ENCODE measurements at regions not wholly inside any gene's neighbourhood (a gene's known extent, or its start where the extent isn't known, plus 50 kb on each side); places are given as distances from the start of the nearest gene placed in this dataset.

DNA sequence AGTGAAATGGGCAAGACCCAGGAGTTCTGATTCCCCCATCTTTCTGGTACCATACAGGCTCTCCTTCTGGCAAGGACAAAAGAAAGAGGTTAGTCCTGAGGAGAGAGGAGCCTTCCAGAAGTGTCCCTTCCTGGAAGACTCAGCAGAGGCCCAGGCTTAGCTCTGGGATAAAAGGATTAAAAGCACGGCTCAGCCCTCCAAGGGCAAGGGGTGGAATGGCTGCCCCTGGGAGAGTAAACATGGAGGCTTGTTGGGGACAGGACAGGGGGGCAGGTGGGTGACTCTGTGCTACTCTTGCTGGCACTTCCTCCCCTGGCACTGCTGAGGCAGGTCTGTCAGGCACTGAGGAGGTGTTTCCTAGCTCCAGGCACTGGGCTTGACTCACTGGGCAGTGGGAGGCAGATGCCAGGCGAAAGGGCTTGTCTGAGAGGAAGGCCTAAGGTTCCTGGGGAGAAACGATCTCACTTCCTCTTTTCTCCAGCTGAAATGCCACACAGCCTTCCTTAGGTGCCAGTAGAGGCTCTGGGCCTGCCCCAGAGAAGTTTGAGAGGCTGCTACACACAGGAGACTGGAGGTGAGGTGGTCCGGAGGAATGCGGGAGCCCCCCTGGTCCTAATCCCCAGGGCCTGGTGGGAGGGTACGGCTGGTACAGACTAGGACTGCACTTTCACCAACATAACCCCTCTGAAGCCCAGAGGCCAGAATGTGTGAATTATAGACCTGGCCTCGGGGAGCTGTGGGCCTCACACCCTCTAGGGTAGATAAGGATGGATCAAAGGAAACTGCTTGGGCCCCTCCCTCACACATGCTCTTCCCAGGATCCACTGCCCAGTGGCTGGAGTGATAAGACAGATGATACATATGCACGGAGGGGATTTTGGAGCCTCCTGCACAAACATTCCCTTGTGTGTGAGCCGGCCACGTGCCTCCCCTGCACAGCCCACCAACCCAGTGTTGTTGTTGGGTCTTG, 63.2 kb upstream of the PODXL start:
- no peaks in the 10 kb centered on the region for H3K36me3 ChIP-seq (ENCODE audit: control insufficient read depth, insufficient read depth, low read length)
- no peak overlapping the region for H3K4me3 ChIP-seq (ENCODE audit: low read length)
- no peak overlapping the region for H3K9ac ChIP-seq (ENCODE audit: low read length)
- H3K27ac ChIP-seq (ENCODE audit: low read depth, low read length), result no peak overlapping the region
- H3K4me1 ChIP-seq (ENCODE audit: control insufficient read depth, insufficient read depth, low read length), result no peaks in the 10 kb centered on the region
- no peaks in the 10 kb centered on the region for H3K27me3 ChIP-seq (ENCODE audit: control insufficient read depth, insufficient read depth, low read length)

- Histone ChIP-seq H3K36me3 (ENCODE audit: control insufficient read depth, insufficient read depth, low read length) (no peaks in the 10 kb centered on the region), H3K4me3 (ENCODE audit: low read length) (no peak overlapping the region), H3K27me3 (ENCODE audit: control insufficient read depth, insufficient read depth, low read length) (no peaks in the 10 kb centered on the region), H3K27ac (ENCODE audit: low read depth, low read length) (no peak overlapping the region), H3K9ac (ENCODE audit: low read length) (no peak overlapping the region), H3K4me1 (ENCODE audit: control insufficient read depth, insufficient read depth, low read length) (no peaks in the 10 kb centered on the region)
Observed at GRCh38 chr7:131618391-131618790, 62.0 kb upstream of the PODXL start.

DNA sequence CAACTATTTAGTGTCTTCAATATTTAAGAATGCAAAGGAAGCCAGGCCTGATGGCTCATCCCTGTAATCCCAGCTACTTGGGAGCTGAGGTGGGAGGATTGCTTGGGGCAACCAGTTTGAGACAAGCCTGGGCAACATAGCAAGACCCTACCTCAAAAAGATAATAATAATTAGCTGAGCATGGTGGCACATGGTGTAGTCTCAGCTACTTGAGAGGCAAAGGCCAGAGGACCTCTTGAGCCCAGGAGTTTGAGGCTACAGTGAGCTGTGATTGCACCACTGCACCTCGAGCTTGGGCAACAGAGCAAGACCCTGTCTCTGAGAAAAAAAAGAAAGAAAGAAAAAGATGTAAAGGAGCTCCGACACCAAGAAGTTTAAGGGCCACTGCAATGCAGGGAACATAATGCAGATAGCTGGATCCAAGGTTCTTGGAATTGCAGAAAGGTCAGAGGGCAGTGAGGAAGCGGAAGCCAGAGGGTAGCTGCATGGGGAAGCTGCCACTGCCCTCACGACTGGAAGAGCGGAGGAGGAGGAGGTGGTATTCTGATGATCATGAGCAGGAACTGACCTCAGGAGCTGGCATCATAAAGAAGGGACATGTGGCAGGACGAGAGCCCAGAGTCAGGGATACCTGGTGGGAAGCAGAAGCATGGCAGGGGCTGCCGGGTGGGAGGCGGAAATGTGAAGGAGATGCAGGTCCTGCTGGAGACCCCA, 60.2 kb upstream of the PODXL start:
- Histone ChIP-seq H3K4me1 (ENCODE audit: control insufficient read depth, insufficient read depth, low read length) (no peaks in the 10 kb centered on the region), H3K36me3 (ENCODE audit: control insufficient read depth, insufficient read depth, low read length) (no peaks in the 10 kb centered on the region), H3K27me3 (ENCODE audit: control insufficient read depth, insufficient read depth, low read length) (no peaks in the 10 kb centered on the region), H3K9ac (ENCODE audit: low read length) (no peak overlapping the region), H3K27ac (ENCODE audit: low read depth, low read length) (no peak overlapping the region), H3K4me3 (ENCODE audit: low read length) (no peak overlapping the region)

- Histone ChIP-seq H3K4me3 (ENCODE audit: low read length) (no peak overlapping the region), H3K4me1 (ENCODE audit: control insufficient read depth, insufficient read depth, low read length) (no peaks in the 10 kb centered on the region), H3K9ac (ENCODE audit: low read length) (no peak overlapping the region), H3K27ac (ENCODE audit: low read depth, low read length) (no peak overlapping the region), H3K27me3 (ENCODE audit: control insufficient read depth, insufficient read depth, low read length) (no peaks in the 10 kb centered on the region), H3K36me3 (ENCODE audit: control insufficient read depth, insufficient read depth, low read length) (no peaks in the 10 kb centered on the region)
Observed at GRCh38 chr7:131613909-131614308, 57.5 kb upstream of the PODXL start.

GRCh38 chr7:131610007-131610406, 53.6 kb upstream of the PODXL start:
- no peaks in the 10 kb centered on the region for H3K27me3 ChIP-seq (ENCODE audit: control insufficient read depth, insufficient read depth, low read length)
- no peak overlapping the region for H3K27ac ChIP-seq (ENCODE audit: low read depth, low read length)
- H3K4me1 ChIP-seq (ENCODE audit: control insufficient read depth, insufficient read depth, low read length), result no peaks in the 10 kb centered on the region
- H3K36me3 ChIP-seq (ENCODE audit: control insufficient read depth, insufficient read depth, low read length), result no peaks in the 10 kb centered on the region
- H3K4me3 ChIP-seq (ENCODE audit: low read length), result no peak overlapping the region
- H3K9ac ChIP-seq (ENCODE audit: low read length), result no peak overlapping the region

GRCh38 chr7:131608116-131608500, 51.7 kb upstream of the PODXL start:
- no peak overlapping the region for H3K27ac ChIP-seq (ENCODE audit: low read depth, low read length)
- H3K4me1 ChIP-seq (ENCODE audit: control insufficient read depth, insufficient read depth, low read length), result no peaks in the 10 kb centered on the region
- H3K27me3 ChIP-seq (ENCODE audit: control insufficient read depth, insufficient read depth, low read length), result no peaks in the 10 kb centered on the region
- H3K4me3 ChIP-seq (ENCODE audit: low read length), result no peak overlapping the region
- H3K36me3 ChIP-seq (ENCODE audit: control insufficient read depth, insufficient read depth, low read length), result no peaks in the 10 kb centered on the region
- no peak overlapping the region for H3K9ac ChIP-seq (ENCODE audit: low read length)

- H3K36me3 ChIP-seq (ENCODE audit: control insufficient read depth, insufficient read depth, low read length), result no peaks in the 10 kb centered on the region
- no peaks in the 10 kb centered on the region for H3K4me1 ChIP-seq (ENCODE audit: control insufficient read depth, insufficient read depth, low read length)
- H3K9ac ChIP-seq (ENCODE audit: low read length), result no peak overlapping the region
- H3K27ac ChIP-seq (ENCODE audit: low read depth, low read length), result no peak overlapping the region
- no peaks in the 10 kb centered on the region for H3K27me3 ChIP-seq (ENCODE audit: control insufficient read depth, insufficient read depth, low read length)
- H3K4me3 ChIP-seq (ENCODE audit: low read length), result no peak overlapping the region
Observed at GRCh38 chr7:131607291-131608115, 51.1 kb upstream of the PODXL start.

DNA sequence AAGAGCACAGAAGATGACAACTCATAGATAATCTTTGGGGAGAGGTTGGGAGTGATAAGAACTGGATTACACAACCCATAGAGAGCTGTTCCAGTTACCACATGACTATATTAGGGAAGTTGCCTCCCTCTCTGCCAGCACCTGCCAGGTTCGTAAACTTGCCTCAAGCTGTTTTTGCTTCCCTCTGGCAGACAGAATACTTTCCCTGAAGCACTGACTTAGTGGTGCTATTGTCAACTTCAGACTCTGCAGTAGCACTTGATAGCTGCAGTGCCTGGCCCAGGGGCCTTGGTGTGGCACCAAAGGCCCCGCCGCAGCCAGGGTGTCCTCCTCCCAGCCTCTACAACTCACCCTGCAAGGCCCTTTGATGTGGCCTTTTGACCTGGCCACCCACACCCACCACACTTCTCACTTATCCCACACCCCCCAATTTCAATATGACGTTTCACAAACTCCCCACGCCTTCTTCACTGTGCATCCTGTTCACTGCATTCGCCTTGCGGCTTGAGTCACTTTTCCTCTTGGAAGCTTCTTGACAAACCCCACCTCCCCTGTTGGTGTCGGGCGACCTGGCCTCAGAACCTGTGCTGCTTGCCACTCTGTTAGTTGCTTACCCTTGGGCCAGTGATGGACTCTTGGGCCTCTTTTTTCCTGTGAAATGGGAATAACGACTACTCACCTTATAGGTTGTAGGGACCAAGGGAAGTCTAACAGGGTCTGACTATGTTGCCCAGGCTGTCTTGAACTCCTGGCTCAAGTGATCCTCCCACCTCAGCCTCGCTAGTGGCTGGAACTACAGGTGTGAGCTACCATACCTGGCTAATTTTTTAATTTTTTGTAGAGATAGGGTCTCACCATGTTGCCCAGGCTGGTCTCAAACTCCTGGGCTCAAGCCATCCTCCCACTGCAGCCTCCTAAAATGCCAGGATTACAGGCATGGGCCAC, 50.2 kb upstream of the PODXL start:
- no peaks in the 10 kb centered on the region for H3K4me1 ChIP-seq (ENCODE audit: control insufficient read depth, insufficient read depth, low read length)
- H3K9ac ChIP-seq (ENCODE audit: low read length), result no peak overlapping the region
- H3K27me3 ChIP-seq (ENCODE audit: control insufficient read depth, insufficient read depth, low read length), result no peaks in the 10 kb centered on the region
- H3K27ac ChIP-seq (ENCODE audit: low read depth, low read length), result no peak overlapping the region
- no peak overlapping the region for H3K4me3 ChIP-seq (ENCODE audit: low read length)
- H3K36me3 ChIP-seq (ENCODE audit: control insufficient read depth, insufficient read depth, low read length), result no peaks in the 10 kb centered on the region

Data from rectal smooth muscle tissue (tissue), 1 donor.